AG04449 (cell line): ENCODE measurements at regions not wholly inside any gene's neighbourhood (a gene's known extent, or its start where the extent isn't known, plus 50 kb on each side); places are given as distances from the start of the nearest gene placed in this dataset.

Experiments
- CTCF ChIA-PET: fragments of 350-600 bp; formaldehyde crosslinking; extraction: SDS; loops from one replicate; lab custom pipeline; 2021; ENCODE audit warnings: antibody characterized with exemption; lab: Yijun Ruan, JAX
- POLR2A ChIA-PET: fragments of 400-600, 350-600 bp; formaldehyde crosslinking; extraction: SDS; loops from one replicate; lab custom pipeline; 2020; ENCODE audit warnings: antibody characterized with exemption, inconsistent platforms; lab: Yijun Ruan, JAX
- DNase-seq: peaks from one replicate; pipeline ENCODE4 v3.0.0-alpha.2; 2010; ENCODE audit warnings: low read depth, low spot score
- H3K4me3 ChIP-seq: 2 replicates; pipeline ENCODE4 v1.5.1; 2011; ENCODE audit warnings: low read depth, mild to moderate bottlenecking, control low read depth, low read length
- TF ChIP-seq, protein P1 (sequence below): IDR thresholded peaks from one replicate; pipeline ENCODE4 v1.5.1; 2011; ENCODE audit warnings: mild to moderate bottlenecking, moderate library complexity, low read length, control low read depth, inconsistent platforms; ENCODE audit not compliant: insufficient read depth; ENCODE audit errors: missing control alignments

DNA sequence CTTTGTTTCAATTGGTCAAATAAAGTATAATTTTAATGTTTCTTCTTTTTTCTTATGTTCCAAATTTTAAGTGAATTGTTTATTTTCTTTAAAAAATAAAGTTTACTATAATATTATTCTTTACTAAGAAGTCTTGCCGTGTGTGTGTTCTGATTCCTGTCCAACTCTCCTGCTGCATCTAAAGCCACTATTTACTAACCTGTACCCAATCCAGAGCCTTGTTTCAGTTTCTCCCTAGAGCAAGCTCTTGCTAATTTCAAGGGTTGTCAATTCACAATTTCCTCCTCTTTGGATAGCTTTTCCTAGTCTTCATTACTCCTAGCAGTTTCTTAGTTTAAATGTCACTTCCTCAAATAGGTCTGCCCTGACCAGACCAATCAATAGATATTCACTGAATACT lies 314.9 kb upstream of the SEMA3A start:
- CTCF ChIA-PET, result no interaction called here
- TF ChIP-seq, protein P1, sequence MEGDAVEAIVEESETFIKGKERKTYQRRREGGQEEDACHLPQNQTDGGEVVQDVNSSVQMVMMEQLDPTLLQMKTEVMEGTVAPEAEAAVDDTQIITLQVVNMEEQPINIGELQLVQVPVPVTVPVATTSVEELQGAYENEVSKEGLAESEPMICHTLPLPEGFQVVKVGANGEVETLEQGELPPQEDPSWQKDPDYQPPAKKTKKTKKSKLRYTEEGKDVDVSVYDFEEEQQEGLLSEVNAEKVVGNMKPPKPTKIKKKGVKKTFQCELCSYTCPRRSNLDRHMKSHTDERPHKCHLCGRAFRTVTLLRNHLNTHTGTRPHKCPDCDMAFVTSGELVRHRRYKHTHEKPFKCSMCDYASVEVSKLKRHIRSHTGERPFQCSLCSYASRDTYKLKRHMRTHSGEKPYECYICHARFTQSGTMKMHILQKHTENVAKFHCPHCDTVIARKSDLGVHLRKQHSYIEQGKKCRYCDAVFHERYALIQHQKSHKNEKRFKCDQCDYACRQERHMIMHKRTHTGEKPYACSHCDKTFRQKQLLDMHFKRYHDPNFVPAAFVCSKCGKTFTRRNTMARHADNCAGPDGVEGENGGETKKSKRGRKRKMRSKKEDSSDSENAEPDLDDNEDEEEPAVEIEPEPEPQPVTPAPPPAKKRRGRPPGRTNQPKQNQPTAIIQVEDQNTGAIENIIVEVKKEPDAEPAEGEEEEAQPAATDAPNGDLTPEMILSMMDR, result no peak
- no peak for DNase-seq
- H3K4me3 ChIP-seq, result no peak overlapping the region
- POLR2A ChIA-PET, result no interaction called here

DNA sequence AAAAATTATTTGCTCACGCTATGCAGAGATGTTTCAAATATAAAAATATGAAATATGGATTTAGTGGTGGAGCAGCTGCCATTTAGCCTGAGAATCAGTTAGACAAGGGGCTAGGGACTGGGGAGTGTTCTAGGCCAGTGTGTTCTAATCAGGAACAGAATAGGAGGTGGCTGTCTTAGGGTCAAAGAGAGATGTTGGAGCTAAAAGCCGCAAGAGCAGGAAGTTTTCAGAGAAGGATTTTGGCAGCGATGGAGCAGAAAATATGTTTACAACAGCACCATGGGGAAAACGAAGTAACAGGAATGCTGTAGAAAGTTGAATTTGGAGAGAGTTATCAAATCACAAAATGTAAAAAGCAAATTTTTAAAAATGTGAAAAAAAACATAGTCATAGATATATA lies 314.0 kb upstream of the SEMA3A start:
- TF ChIP-seq, protein P1, result no peak
- ChIA-PET POLR2A (no interaction called here), CTCF (no interaction called here)
- DNase-seq, result no peak
- H3K4me3 ChIP-seq, result no peak overlapping the region

DNA sequence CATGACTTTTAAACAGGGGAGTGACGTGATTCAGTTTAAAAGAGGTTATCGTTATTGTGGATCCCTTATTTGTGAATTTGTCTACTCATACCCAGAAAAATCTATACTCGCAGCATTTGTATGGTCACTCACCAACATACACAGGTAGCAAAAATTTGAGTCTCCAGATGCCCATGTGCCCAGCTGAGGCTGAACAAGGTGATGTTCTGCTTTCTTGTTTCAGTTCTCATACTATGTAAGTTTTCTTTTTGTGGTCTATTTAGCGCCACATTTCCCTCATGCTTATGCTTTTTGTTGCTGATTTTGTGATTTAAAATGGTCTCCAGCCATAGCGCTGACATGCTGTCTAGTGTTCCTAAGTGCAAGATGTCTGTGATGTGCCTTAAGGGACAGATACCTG lies 312.9 kb upstream of the SEMA3A start:
- CTCF ChIA-PET, result no interaction called here
- DNase-seq, result no peak
- POLR2A ChIA-PET, result no interaction called here
- no peak overlapping the region for H3K4me3 ChIP-seq
- TF ChIP-seq, protein P1, result no peak

DNA sequence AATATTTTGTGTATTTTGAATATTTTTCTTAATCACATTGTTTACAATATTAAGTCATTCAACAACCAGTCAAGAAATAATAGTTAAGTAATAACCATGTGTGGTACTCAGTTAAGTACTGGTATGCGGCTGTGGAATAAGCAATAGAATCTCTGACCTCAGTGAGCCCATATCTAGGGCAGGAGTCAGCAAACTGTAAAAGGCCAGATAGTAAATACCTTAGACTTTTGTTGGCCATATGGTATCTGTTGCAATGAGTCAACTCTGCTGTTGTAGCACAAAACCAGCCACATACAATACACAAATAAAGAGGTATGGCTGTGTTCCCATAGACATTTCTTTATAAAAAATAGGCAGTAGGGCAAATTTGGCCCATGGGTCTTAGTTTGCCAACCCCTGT lies 311.6 kb upstream of the SEMA3A start:
- ChIA-PET CTCF (no interaction called here), POLR2A (no interaction called here)
- DNase-seq, result peak; percentile 10
- TF ChIP-seq, protein P1, result no peak
- H3K4me3 ChIP-seq, result no peak overlapping the region

GRCh38 chr7:84502239-84502638 lies 307.6 kb upstream of the SEMA3A start:
- DNase-seq, result no peak
- CTCF ChIA-PET, result interaction anchor here (0.6 kb wide), 1 partner anchor 186 kb away, joined by 4 read pairs; no protein-coding TSS in a partner anchor
- POLR2A ChIA-PET, result no interaction called here
- H3K4me3 ChIP-seq, result no peak overlapping the region
- TF ChIP-seq, protein P1, result no peak

- TF ChIP-seq, protein P1, result no peak
- DNase-seq, result no peak
- H3K4me3 ChIP-seq, result no peak overlapping the region
- POLR2A ChIA-PET, result no interaction called here
- CTCF ChIA-PET, result no interaction called here
Measured at GRCh38 chr7:84497873-84498272, 303.3 kb upstream of the SEMA3A start.

GRCh38 chr7:84495128-84495527 lies 300.5 kb upstream of the SEMA3A start:
- no peak for DNase-seq
- TF ChIP-seq, protein P1, result no peak
- no peak overlapping the region for H3K4me3 ChIP-seq
- ChIA-PET POLR2A (no interaction called here), CTCF (no interaction called here)
